Stimulated activated effector memory CD8-positive, alpha-beta T cell treated with anti-CD3 and anti-CD28 coated beads, Interleukin-12 subunit alpha, Interleukin-12 subunit beta, amount 100 ng/mL, for 72 hours (primary cell): ENCODE measurements at regions not wholly inside any gene's neighbourhood (a gene's known extent, or its start where the extent isn't known, plus 50 kb on each side); places are given as distances from the start of the nearest gene placed in this dataset.
A peak's percentile ranks its signal among the peaks of the same experiment; 100 is the strongest.

Source experiments
- ATAC-seq: fragments of 150-1000 bp; cut with Tn5 transposase; 2 replicates; pipeline ENCODE4 v1.10.0; 2021
- DNase-seq, 2 donors: peaks; one replicate each; pipeline ENCODE4 v3.0.0; 2021 to 2022; ENCODE audit warnings: low spot score in 2 of 2
- H3K27ac Mint-ChIP-seq: one replicate; pipeline ENCODE4 v1.8.0; 2022; ENCODE audit warnings: mild to moderate bottlenecking, mixed read lengths
- H3K36me3 Mint-ChIP-seq: one replicate; pipeline ENCODE4 v1.8.0; 2022; ENCODE audit warnings: mild to moderate bottlenecking, mixed read lengths
- H3K4me1 Mint-ChIP-seq: one replicate; pipeline ENCODE4 v1.8.0; 2022; ENCODE audit warnings: mixed read lengths
- H3K4me3 Mint-ChIP-seq: one replicate; pipeline ENCODE4 v1.8.0; 2022; ENCODE audit warnings: mild to moderate bottlenecking, mixed read lengths
- H3K9me3 Mint-ChIP-seq: one replicate; pipeline ENCODE4 v1.8.0; 2022; ENCODE audit warnings: mixed read lengths

GRCh38 chr4:184879271-184879670, 53.5 kb upstream of the ACSL1 start:
- ATAC-seq, result no peak
- DNase-seq, result no peak
- no peak overlapping the region for H3K4me3 Mint-ChIP-seq
- no peaks in the 10 kb centered on the region for H3K9me3 Mint-ChIP-seq
- H3K27ac Mint-ChIP-seq, result no peak overlapping the region
- H3K4me1 Mint-ChIP-seq, result no peaks in the 10 kb centered on the region
- H3K36me3 Mint-ChIP-seq, result no peaks in the 10 kb centered on the region

- no peak for DNase-seq
- no peak for ATAC-seq
- Mint-ChIP-seq H3K4me1 (no peaks in the 10 kb centered on the region), H3K27ac (no peak overlapping the region), H3K9me3 (no peaks in the 10 kb centered on the region), H3K36me3 (no peaks in the 10 kb centered on the region), H3K4me3 (no peak overlapping the region)
Observed at GRCh38 chr4:184882276-184882675, 56.5 kb upstream of the ACSL1 start.

DNA sequence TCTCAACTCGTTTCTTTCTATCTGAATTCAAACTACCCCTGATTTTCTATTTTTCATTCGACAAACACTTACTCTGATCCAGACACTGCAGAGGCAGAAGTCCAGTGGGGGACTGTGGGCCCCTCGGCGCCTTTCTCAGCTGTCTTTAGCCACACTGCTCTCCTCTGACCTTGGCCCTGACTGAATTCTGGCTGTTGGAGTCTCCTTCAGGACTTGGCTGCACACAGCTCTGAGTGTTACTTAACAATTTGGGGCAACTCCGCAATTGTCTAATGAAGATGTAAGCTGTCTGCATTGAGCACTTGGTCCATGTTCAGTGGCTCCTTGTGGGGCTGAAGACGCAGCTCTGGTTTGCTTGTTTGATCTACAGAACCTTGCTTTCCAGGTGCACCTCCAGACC, 57.3 kb upstream of the ACSL1 start:
- ATAC-seq, result no peak
- Mint-ChIP-seq H3K27ac (no peak overlapping the region), H3K9me3 (no peaks in the 10 kb centered on the region), H3K36me3 (no peaks in the 10 kb centered on the region), H3K4me1 (no peaks in the 10 kb centered on the region), H3K4me3 (no peak overlapping the region)
- no peak for DNase-seq

DNA sequence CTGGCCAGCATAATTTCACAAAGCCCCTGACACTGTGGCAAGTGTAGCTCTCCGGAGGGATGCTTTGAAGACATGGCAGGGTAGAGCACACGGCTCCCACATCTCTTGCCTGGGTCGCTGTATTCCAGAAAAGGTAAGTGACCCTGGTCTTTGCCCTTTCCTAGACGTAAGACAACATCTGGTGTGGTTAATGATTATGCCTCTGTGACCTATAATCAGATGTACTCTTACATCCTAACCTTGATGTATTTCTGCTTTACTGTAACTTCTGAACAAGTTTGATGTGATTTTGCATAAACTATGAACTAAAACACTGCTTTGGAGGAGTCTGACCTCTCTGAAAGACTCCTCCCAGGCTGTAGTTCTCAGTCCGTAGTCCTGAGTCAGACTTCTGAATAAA, 59.1 kb upstream of the ACSL1 start:
- no peak overlapping the region for H3K27ac Mint-ChIP-seq
- no peaks in the 10 kb centered on the region for H3K36me3 Mint-ChIP-seq
- DNase-seq, result no peak
- H3K4me1 Mint-ChIP-seq, result no peaks in the 10 kb centered on the region
- H3K4me3 Mint-ChIP-seq, result no peak overlapping the region
- ATAC-seq, result no peak
- no peaks in the 10 kb centered on the region for H3K9me3 Mint-ChIP-seq

DNA sequence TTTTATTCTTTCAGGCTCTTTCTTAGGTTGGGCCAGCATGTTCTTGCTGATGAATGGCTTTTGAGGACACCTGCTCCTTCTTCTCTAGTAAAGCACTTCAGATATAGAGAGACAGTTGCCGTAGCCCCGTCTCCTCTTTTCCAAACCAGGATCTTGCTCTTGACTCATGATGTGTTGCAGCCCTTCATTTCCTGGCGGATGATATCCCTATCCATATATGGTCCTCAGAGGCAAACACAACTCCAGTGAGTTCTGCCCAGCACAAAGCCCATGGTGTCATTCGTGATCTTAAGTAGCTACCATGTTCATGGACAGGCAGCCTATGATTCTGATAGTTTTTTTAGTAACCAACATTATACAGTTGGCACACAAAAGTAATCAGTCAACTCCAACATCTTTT, 59.8 kb upstream of the ACSL1 start:
- DNase-seq (no peak), ATAC-seq (no peak)
- H3K36me3 Mint-ChIP-seq, result no peaks in the 10 kb centered on the region
- H3K4me1 Mint-ChIP-seq, result no peaks in the 10 kb centered on the region
- no peak overlapping the region for H3K27ac Mint-ChIP-seq
- no peaks in the 10 kb centered on the region for H3K9me3 Mint-ChIP-seq
- H3K4me3 Mint-ChIP-seq, result no peak overlapping the region

DNA sequence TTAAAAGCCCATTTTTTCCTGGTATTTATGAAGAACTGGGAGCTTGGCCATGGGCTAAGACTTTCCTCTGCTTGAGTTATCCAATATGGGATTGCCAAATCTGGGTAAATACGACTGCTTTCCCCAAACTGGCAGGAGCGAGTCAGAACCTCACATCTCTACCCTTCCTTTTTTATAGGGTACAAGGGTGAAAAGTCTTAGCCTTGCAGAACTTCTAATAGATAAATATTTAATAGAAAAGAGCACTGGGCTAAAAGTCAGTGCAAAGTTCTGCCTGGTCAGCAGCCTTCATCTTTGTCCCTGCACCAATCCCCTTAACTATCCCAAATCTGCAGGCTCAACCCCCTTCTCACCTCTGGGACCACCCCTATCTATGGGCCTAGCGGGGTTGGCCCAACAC, 61.6 kb upstream of the ACSL1 start:
- Mint-ChIP-seq H3K9me3 (no peaks in the 10 kb centered on the region), H3K27ac (no peak overlapping the region), H3K36me3 (no peaks in the 10 kb centered on the region), H3K4me3 (no peak overlapping the region), H3K4me1 (no peaks in the 10 kb centered on the region)
- DNase-seq (no peak), ATAC-seq (no peak)

GRCh38 chr4:184887947-184888346, 62.2 kb upstream of the ACSL1 start:
- Mint-ChIP-seq H3K4me3 (no peak overlapping the region), H3K27ac (no peak overlapping the region), H3K4me1 (no peaks in the 10 kb centered on the region), H3K9me3 (no peaks in the 10 kb centered on the region), H3K36me3 (no peaks in the 10 kb centered on the region)
- ATAC-seq (peak; percentile 21), DNase-seq (no peak)

DNA sequence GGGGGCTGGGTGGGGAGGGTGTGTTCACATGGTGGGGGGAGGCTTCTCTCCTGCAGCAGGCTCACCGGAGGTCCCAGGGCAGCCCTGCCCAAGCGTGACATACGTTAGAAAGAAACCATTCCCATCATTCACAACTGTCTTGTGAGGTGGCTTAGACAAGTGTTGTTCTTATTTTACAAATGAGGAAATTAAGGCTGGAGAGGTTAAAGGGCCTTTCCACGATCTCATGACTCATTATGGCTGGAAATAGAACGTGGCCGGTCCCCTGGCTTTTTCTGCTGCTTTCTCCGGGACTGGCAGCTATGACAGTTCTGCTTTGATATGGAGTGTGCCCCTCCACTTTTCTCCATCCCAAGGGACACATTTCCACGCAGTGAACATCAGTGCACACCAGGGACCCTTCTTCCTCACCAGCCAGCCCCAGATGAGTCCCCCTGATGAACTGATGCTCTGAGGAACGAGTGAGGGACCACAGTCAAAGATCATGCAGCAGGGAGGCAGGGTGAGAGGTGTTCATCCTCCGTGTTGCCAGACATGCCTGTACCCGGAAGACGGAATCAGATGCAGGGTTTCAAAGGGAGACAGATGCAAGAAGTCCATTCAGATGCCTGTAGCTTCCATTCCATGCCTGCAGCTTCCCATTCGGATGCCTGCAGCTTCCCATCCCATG, 64.0 kb upstream of the ACSL1 start:
- ATAC-seq (no peak), DNase-seq (no peak)
- Mint-ChIP-seq H3K36me3 (no peaks in the 10 kb centered on the region), H3K4me3 (no peak overlapping the region), H3K27ac (no peak overlapping the region), H3K9me3 (no peaks in the 10 kb centered on the region), H3K4me1 (no peaks in the 10 kb centered on the region)

GRCh38 chr4:184890499-184890898, 64.7 kb upstream of the ACSL1 start:
- Mint-ChIP-seq H3K4me1 (no peaks in the 10 kb centered on the region), H3K36me3 (no peaks in the 10 kb centered on the region), H3K27ac (no peak overlapping the region), H3K4me3 (no peak overlapping the region), H3K9me3 (no peaks in the 10 kb centered on the region)
- no peak for ATAC-seq
- DNase-seq, result no peak

DNA sequence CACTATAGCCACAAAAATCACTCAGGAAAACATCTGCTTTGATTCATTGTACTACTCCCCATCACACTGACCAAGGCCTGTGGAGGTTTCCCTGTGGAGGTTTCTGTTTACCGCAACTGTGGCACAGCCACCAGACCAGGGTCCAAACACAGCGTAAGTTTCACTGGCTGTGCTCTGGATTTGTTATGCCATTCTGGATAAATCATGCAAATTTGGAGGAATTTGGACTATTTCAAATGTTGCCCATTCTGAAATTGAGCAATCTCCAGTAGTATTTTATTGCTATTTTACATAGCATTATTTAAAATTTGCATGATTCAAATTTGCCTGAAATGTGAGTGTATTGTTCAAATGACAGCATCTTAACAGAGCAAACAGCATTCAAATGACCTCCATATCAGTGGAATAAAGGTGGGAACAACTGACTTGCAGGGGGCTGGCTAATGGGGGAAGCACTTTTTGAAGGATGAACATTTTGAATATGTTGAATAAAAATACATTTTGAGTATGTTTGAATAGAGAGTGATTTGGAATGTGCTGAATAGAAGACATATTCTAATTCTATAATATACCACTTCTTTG, 66.1 kb upstream of the ACSL1 start:
- H3K9me3 Mint-ChIP-seq, result no peaks in the 10 kb centered on the region
- H3K36me3 Mint-ChIP-seq, result no peaks in the 10 kb centered on the region
- no peak overlapping the region for H3K4me3 Mint-ChIP-seq
- H3K4me1 Mint-ChIP-seq, result peaks cover 4% of the 10 kb centered on the region
- H3K27ac Mint-ChIP-seq, result no peak overlapping the region
- ATAC-seq (no peak), DNase-seq (no peak)

GRCh38 chr4:184892999-184893398, 67.2 kb upstream of the ACSL1 start:
- Mint-ChIP-seq H3K36me3 (no peaks in the 10 kb centered on the region), H3K9me3 (no peaks in the 10 kb centered on the region), H3K4me3 (no peak overlapping the region), H3K4me1 (peaks cover 10% of the 10 kb centered on the region), H3K27ac (no peak overlapping the region)
- ATAC-seq, result no peak
- no peak for DNase-seq

- no peak for DNase-seq
- ATAC-seq, result no peak
- Mint-ChIP-seq H3K9me3 (no peaks in the 10 kb centered on the region), H3K4me1 (peaks cover 10% of the 10 kb centered on the region), H3K4me3 (no peak overlapping the region), H3K27ac (no peak overlapping the region), H3K36me3 (no peaks in the 10 kb centered on the region)
Observed at GRCh38 chr4:184893801-184894571, 68.2 kb upstream of the ACSL1 start.

GRCh38 chr4:184895012-184895695, 69.4 kb upstream of the ACSL1 start:
- Mint-ChIP-seq H3K4me3 (no peak overlapping the region), H3K4me1 (peaks cover 16% of the 10 kb centered on the region), H3K36me3 (no peaks in the 10 kb centered on the region), H3K9me3 (no peaks in the 10 kb centered on the region), H3K27ac (no peak overlapping the region)
- no peak for DNase-seq
- no peak for ATAC-seq

DNA sequence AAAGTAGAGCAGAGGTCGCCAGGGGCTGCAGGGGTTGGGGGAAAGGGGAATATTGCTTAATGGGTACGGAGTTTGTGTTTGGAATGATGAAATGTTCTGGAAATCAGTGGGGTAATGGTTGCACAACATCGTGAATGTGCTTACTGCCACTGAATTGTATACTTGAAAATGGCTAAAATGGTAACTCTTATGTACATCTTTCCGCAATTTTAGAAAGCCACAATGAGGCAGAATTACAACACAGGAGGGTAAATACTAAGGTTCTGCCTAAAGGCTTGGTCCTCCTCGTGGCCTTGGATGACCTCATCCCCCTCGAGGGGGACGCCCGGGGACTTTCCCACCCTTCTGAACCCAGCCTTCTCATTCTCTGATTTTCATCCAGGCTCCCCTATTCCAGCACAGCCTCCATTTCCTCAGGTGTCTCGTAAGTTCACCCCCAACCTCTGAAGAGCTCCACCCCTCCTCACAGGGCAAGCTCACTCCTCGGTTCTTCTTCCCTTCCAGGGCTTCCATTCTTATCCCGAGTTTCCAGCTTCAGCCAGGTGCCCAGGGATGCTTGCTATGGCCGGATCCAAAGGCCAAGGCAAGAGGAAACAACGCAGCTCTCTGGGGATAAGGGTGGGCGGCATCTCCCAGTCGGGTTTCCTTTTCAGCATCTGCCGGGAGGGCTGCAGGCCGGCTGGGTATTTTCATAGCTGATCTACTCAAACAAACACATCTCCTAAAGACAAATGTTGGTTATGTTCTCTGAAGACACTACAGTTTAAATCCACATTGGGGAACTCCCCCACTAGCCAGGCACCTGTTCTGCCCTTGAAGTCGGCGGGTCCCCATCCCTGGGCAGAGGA, 71.3 kb upstream of the ACSL1 start:
- H3K4me3 Mint-ChIP-seq, result no peak overlapping the region
- no peaks in the 10 kb centered on the region for H3K36me3 Mint-ChIP-seq
- DNase-seq (no peak), ATAC-seq (peak; percentile 49)
- H3K27ac Mint-ChIP-seq, result no peak overlapping the region
- no peaks in the 10 kb centered on the region for H3K9me3 Mint-ChIP-seq
- H3K4me1 Mint-ChIP-seq, result peaks cover 16% of the 10 kb centered on the region

GRCh38 chr4:184897895-184898294, 72.1 kb upstream of the ACSL1 start:
- Mint-ChIP-seq H3K4me1 (peaks cover 16% of the 10 kb centered on the region), H3K36me3 (no peaks in the 10 kb centered on the region), H3K27ac (no peak overlapping the region), H3K9me3 (no peaks in the 10 kb centered on the region), H3K4me3 (no peak overlapping the region)
- DNase-seq (no peak), ATAC-seq (no peak)
